ENCODE measurements at regions not wholly inside any gene's neighbourhood (a gene's known extent, or its start where the extent isn't known, plus 50 kb on each side); places are given as distances from the start of the nearest gene placed in this dataset.

- Histone ChIP-seq H4K20me1 (ENCODE audit: control insufficient read depth, insufficient read depth) (no peaks in the 10 kb centered on the region), H2AFZ (ENCODE audit: control insufficient read depth, low read depth, low read length) (no peak overlapping the region), H3K4me1 (ENCODE audit: control insufficient read depth, insufficient read depth, low read length) (no peaks in the 10 kb centered on the region), H3K9ac (ENCODE audit: control insufficient read depth, insufficient read depth, low read length) (no peak overlapping the region), H3K9me3 (replicated peaks; ENCODE audit: control insufficient read depth, insufficient read depth, low read length) (no peaks in the 10 kb centered on the region; the same call in 2 of the 3 replicates), H3K27me3 (replicated peaks in 1 of 2; ENCODE audit: control insufficient read depth in 2 of 2, insufficient read depth in 2 of 2, low read length in 1 of 2) (no peaks in the 10 kb centered on the region), H3K27ac (ENCODE audit: control insufficient read depth, insufficient read depth) (peak overlapping the region; percentile 1; the same call in 1 of the 2 replicates), H3K79me2 (ENCODE audit: control insufficient read depth, insufficient read depth, low read length) (no peaks in the 10 kb centered on the region), H3K4me3 (no peak overlapping the region), H3K36me3 (ENCODE audit: control insufficient read depth in 2 of 2, insufficient read depth in 2 of 2, low read length in 1 of 2) (no peaks in the 10 kb centered on the region), H3K4me2 (ENCODE audit: control insufficient read depth, insufficient read depth) (no peak overlapping the region)
- CTCF ChIA-PET: interaction anchor here (0.9 to 6.7 kb wide), 6 partner anchors 27 to 91 kb away, joined by 3 to 40 read pairs (median 4); no protein-coding TSS in a partner anchor
- 43% methylated on average over 6 of the region's 6 CpGs for WGBS (ENCODE audit: insufficient coverage, insufficient replicate concordance, low lambda C conversion rate, missing lambda C conversion rate)
- ATAC-seq (peak; percentile 49), DNase-seq (ENCODE audit: low read depth, low spot score) (no peak), FAIRE-seq (no peak)
- intact Hi-C loops (cut with micrococcal nuclease; ENCODE audit: unreplicated experiment): loop anchor here (2.0 to 10.0 kb wide), 3 partner anchors 72 to 654 kb away; partner anchors contain the start of gene TSPAN14
- RAD21 ChIA-PET (ENCODE audit: unreplicated experiment): interaction anchor here (1.0 to 3.8 kb wide), 11 partner anchors 8 to 729 kb away, joined by 3 to 26 read pairs (median 4); no protein-coding TSS in a partner anchor
- POLR2A ChIA-PET: no interaction called here
- in situ Hi-C loops (cut with MboI): no loop called here
- no TSS peak for BruUV-seq (replicated peaks)
- SMC1A ChIA-PET (ENCODE audit: uncharacterized antibody, unreplicated experiment): interaction anchor here (0.7 to 6.6 kb wide), 22 partner anchors 8 to 710 kb away, joined by 3 to 41 read pairs (median 4); no protein-coding TSS in a partner anchor
- TF ChIP-seq CBX3 (IDR thresholded peaks at IDR 0.05; ENCODE audit: borderline replicate concordance, low read depth): no peak
- TF ChIP-seq SRF (IDR thresholded peaks at IDR 0.05; ENCODE audit: low read depth in 2 of 2, low read length in 2 of 2): no peak
- TF ChIP-seq STAT3 (IDR thresholded peaks at IDR 0.05; ENCODE audit: low read depth, low read length): no peak
- TF ChIP-seq BRCA1 (IDR thresholded peaks at IDR 0.05; ENCODE audit: low read depth, low read length): no peak
- TF ChIP-seq LARP7 (IDR thresholded peaks at IDR 0.05): no peak
- TF ChIP-seq YY1 (IDR thresholded peaks at IDR 0.05; ENCODE audit: low read depth, low read length): no peak
- TF ChIP-seq MYB (IDR thresholded peaks at IDR 0.05; ENCODE audit: borderline replicate concordance, low read depth, low read length): no peak
- 0 out of 2 replicates have a peak, but pooled peaks have one; percentile 6 for TF ChIP-seq RCOR1 (conservative IDR thresholded peaks at IDR 0.05; ENCODE audit: low read depth, low read length)
- TF ChIP-seq KDM1A (IDR thresholded peaks at IDR 0.05; ENCODE audit: borderline replicate concordance): no peak
- TF ChIP-seq NRF1 (conservative IDR thresholded peaks at IDR 0.05; ENCODE audit: low read depth, low read length): no peak
- TF ChIP-seq SMAD5 (IDR thresholded peaks at IDR 0.05; ENCODE audit: low read depth): no peak
- TF ChIP-seq BCL3 (IDR thresholded peaks at IDR 0.05; ENCODE audit: borderline replicate concordance, insufficient read depth, low read depth, low read length, poor library complexity, severe bottlenecking): no peak
- 0 out of 2 replicates have a peak, but pooled peaks have one; percentile 57 for TF ChIP-seq ZNF217 (IDR thresholded peaks at IDR 0.05)
- no peak for TF ChIP-seq MLLT1 (IDR thresholded peaks at IDR 0.05)
- no peak; the same call in 1 of the 2 replicates for TF ChIP-seq CHD2 (IDR thresholded peaks at IDR 0.05; ENCODE audit: borderline replicate concordance, low read depth, low read length)
- no peak for TF ChIP-seq IRF5 (IDR thresholded peaks at IDR 0.05; ENCODE audit: borderline replicate concordance)
- TF ChIP-seq WRNIP1 (IDR thresholded peaks at IDR 0.05; ENCODE audit: borderline replicate concordance, low read depth, low read length): no peak
- peak; percentile 54; the same call in 1 of the 2 replicates for TF ChIP-seq SPI1 (IDR thresholded peaks at IDR 0.05; ENCODE audit: borderline replicate concordance, insufficient read depth, low read depth, low read length)
- TF ChIP-seq IKZF1 (conservative IDR thresholded peaks at IDR 0.05): no peak
- TF ChIP-seq ZBED1 (IDR thresholded peaks at IDR 0.05; ENCODE audit: borderline replicate concordance): no peak
Observed at GRCh38 chr10:81109200-81109752, 571.6 kb downstream of the SH2D4B start.
